Activated CD4-positive, alpha-beta T cell treated with anti-CD3 and anti-CD28 coated beads, Interleukin-2, amount 50 U/mL, for 16 hours (primary cell): ENCODE measurements at regions not wholly inside any gene's neighbourhood (a gene's known extent, or its start where the extent isn't known, plus 50 kb on each side); places are given as distances from the start of the nearest gene placed in this dataset.

Experiments
- DNase-seq: peaks from one replicate; pipeline ENCODE4 v3.0.0-alpha.2; 2020

DNA sequence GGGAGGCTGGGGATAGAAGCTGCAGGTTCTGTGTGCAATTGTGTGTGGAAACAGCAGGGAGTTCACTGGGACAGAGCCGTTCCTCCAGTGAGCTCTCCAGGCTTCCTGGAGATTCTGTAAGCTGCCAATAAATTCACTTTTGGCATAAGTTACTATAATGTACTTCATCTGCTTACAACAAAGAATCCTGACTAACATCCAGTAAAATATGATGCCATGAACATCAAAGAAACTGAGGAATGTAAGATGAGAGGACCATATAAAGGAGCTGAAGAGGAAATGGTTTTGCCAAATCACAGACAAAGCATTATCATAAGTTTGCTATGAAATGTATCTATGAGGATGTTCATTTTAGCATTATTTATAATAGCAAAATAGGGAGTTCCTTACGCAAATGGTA is 175.3 kb downstream of the KCNE4 start:
- DNase-seq: no peak

DNA sequence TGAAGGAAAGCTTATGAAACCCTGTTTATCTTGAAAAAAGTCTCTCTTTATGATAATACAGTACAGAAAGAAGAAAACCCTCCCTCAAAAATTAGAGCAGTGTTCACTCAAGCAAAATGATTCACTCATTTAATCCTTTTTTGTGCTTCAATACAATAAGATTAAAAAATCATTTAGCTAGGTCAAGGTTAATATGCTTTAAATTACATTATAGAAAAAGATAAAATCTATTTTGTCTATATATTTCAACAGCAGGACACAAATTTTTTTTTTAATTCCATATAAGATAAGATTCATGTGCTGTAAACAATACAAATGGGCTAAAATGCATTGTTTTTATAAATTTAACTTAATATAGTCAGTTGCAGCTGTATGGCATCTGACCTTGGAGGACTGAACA is 176.9 kb downstream of the KCNE4 start:
- DNase-seq: no peak

- no peak for DNase-seq
Measured at GRCh38 chr2:223230352-223230751, 178.4 kb downstream of the KCNE4 start.

DNA sequence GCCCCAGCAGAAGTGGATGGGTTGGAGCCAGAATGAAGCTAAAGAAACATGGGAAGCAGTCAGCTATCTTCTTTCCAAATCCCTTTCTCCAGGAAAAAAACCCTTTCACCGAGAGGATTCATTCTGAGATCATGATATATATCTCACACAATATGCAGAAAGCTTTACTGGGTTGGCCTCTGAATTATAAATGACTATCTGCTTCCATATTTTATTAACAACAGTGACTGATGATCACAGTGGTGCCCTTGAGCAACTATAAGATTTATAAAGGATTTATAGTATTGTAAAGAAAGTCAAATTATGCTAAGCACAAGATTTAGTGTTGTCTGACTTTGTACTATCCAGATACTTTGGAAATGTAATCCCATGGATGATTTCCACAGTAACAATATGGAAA is 180.3 kb downstream of the KCNE4 start:
- no peak for DNase-seq

- no peak for DNase-seq
Measured at GRCh38 chr2:223232896-223233295, 180.9 kb downstream of the KCNE4 start.

DNA sequence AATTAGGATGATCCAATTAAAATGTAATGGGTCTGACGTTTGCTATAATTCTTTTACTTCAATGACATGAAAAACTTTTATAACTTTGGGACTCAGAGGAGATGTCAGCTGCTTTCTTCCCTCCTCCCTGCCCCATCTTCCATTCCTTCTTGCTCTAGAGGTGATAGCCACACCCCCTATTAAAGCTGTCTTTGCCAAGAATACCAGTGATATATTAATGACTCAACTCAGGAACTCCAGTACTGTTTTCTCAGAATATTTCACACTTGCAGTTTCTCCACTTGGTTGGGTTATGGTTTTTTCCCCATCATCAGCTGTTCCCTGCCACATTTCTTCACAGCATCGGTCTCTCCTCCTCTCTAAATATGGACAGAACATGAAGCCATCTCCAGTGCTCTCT is 184.0 kb downstream of the KCNE4 start:
- no peak for DNase-seq

- DNase-seq: no peak
Measured at GRCh38 chr2:223238301-223238700, 186.3 kb downstream of the KCNE4 start.

GRCh38 chr2:223243233-223243632 is 191.2 kb downstream of the KCNE4 start:
- no peak for DNase-seq

DNA sequence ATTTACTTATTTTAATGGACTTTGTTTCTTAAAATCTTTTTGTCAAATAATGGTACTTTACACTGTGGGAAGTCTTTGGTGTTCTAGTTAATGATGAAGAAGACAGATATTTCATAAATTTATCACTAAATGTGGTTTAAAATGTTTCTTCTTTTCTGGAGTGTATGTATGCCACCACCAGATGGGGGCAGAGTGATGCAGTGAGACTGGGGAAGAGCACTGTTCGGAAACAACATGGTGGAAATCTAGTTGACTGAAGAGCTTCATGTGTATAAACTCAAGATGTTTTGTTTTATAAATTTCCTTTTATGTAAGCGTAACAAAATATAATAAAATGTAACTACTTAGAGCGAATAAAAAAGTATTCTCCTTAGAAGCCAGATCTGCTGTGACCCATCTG is 195.1 kb downstream of the KCNE4 start:
- no peak for DNase-seq

DNA sequence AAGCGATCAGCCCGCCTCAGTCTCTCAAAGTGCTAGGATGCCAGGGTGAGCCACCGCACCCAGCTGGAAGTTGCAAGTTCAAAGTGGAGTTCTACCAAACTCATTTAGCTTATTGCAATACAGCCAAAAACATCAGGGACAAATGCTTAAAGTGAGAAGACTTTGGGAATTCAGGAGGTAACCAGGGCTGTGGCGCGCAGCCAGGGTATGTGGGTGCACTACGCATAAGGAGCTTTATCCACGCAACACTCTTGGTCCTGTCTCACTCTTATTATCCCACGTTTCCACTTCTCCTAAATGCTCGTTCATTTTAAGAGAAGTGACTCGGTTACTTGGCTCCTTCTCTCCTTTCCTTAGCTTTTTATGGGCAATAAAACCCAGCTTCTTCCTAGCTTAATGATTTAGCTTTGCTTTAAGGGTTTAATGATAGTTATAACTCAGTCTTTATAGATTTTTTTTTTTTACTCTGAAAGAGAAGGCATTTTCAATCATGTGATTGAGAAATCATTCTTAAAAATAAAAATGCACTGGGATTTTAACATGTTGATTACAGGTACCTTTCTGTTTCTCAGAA is 199.8 kb downstream of the KCNE4 start:
- DNase-seq: no peak

DNA sequence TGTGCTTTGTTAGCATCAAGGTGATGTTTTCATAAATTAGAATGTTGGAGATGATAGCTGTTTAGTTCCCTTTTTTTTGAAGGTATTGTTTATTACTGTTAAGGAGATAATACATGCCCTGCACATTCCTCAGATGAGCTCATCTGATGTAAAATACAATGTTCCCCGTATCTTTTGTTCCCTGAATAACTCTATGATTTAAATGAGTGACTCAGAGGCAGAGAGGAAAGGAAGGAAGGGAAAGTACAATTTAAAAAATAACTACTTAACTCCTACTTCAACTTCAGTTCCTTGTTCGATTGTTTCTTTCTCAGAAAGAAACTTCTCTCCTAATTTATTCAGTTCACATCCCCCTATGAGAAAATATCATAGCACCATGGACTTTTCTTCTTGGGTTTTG is 208.7 kb downstream of the KCNE4 start:
- DNase-seq: no peak

GRCh38 chr2:223262946-223263345 is 211.0 kb downstream of the KCNE4 start:
- no peak for DNase-seq

DNA sequence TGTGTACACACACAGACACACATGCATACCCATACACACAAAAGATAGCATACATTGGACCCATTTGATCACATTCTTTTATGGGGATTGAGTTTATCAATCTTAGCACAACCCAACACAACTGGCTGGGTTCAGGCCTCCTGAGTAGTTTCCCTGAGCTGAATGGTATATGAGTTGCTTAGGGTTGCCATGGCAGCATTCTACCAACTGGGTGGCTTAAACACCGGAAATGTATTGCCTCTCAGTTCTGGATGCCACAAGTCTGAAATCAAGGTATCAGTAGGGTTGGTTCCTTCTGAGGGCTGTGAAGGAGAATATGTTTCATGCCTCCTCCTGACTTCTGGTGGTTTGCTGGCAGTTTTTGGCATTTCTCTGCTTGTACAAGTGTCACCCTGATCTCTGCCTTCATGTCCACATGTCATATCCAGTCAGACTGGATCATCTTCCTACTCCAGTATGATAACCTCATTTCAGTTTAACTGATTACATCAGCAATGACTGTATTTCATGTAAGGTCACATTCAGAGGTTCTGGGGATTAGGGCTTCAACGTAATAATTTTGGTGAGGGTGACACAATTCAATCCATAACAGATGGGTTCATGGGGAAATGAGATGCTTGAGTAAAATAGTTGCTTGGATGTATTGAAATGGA is 212.7 kb downstream of the KCNE4 start:
- DNase-seq: no peak

DNA sequence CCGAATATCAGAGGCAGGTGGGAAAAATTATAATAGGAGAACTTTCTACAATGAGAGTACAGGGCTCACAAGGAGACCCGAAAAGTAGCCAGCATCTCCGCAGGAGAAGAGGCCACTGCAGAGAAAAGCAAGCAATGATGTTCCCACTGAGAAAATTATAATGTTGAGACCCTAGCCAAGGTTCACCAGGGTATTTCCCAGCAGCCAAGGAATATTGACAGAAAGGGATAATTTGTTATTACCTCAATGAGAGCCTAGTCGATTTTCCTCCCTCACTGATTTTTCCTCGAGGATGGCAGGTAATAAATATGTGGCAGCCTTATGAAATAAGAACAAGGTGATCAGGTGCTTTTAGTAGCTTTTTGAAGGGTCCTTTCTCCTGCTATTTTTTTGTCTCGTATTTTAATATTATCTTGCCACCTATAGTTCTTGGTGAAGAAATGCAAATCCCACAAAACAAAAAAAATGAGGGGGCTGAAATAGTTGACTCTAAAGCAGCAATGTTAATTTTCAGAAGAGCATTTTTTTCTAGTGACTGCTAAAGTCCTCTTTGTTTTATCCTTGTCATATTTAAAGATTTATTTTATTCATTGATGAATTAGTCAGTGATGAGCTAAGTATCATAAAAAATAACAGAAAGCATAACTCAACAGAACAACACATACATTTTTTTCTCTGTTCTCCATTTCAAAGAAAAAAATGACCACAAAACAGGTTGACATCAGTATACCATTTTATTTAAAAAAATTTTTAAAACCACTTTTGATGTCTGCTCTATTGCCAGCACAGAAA is 215.4 kb downstream of the KCNE4 start:
- no peak for DNase-seq

DNA sequence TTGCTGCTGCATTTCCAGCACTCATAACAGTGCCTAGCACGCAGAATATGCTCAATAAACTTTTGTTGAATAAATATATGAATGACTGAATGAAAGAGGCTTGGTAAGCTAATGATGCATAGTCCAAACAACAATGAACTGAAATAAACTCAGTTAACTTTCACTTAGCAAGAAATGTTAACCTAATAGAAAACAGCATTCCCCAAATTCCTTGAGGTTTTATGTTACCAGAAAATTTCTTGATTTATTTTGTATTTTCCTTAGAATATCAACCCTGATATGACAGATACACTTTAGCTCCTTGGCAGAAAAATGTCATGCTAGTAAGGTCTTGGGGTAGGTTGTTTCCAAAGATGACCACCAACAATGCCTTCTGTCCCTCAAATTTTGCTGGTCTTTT is 217.4 kb downstream of the KCNE4 start:
- no peak for DNase-seq

DNA sequence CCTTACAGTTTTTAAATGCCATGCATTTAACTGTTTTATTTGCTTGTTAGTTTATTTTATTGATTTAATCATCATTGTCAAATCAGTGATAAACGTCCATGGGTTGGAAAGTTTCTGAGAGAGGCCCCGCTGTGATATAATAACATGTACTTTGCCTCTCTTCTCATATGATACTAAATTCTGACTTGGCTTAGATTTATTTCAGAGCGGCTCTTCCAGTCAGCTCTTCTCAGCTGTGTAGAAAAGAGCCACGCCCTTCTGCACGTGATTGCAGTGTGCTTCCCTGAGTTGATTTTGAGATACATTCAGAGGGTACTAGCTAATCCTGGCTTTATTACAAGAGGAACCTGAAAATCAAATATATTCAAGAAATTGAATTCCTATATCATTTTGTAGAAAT is 218.6 kb downstream of the KCNE4 start:
- no peak for DNase-seq

DNA sequence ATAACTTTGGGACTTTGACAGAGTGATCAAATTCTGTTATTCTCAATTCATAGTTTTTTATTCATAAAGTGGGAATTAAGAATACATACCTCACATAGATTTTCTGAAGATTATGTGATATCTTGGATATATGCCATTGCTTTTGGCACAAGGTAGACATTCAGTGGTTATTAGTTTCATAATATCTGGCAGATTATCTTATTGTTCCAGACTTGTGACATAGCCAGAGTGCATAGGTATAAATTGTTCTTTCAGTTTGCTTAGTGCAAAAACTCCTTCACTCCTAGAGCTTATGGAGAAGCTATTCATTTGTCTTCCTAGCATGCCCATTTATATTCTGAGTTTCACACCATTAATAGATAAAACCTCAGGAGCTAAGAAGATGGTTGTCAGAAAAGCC is 222.0 kb downstream of the KCNE4 start:
- DNase-seq: no peak

DNA sequence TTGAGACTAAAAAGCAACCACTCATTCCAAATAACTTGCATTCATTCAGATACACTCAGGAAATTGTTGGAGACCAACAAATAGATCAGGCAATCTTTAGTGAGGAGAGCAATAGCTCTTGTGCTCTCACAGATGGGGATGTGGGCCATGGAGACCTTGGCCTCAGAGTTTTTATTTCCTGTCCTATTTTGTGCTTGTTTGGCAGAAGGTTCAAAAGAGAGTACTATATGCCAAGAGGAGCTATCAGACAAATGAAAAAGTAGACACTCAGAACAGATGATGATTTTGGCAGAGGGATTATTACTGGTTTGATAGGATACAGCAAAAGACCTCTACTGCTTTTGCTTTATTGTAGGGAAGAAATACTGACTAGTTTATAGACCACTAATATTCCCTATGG is 230.2 kb downstream of the KCNE4 start:
- no peak for DNase-seq

GRCh38 chr2:223283329-223283728 is 231.3 kb downstream of the KCNE4 start:
- DNase-seq: no peak

GRCh38 chr2:223283771-223284170 is 231.8 kb downstream of the KCNE4 start:
- no peak for DNase-seq

- DNase-seq: no peak
Measured at GRCh38 chr2:223285370-223286265, 233.6 kb downstream of the KCNE4 start.

DNA sequence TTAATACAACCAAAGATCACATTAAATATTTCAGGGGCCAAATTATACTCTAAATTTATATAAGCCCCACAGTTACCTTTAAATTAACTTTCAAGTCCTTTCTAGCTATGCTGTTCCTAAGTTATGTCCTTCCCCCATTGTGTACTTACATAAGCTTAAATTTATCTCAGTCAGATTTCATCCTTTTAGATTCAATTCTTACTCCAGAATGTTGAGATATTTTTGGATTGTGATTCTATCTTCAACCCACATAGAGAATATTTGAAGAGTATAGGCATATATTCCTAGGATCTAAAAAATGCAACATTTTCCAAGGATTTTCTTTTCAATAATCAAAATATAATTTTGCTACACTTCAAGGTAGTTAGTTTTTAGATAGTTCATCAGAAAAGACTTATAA is 242.8 kb downstream of the KCNE4 start:
- DNase-seq: no peak

- DNase-seq: no peak
Measured at GRCh38 chr2:223297788-223298187, 245.8 kb downstream of the KCNE4 start.
